ENCODE measurements at regions not wholly inside any gene's neighbourhood (a gene's known extent, or its start where the extent isn't known, plus 50 kb on each side); places are given as distances from the start of the nearest gene placed in this dataset.

DNA sequence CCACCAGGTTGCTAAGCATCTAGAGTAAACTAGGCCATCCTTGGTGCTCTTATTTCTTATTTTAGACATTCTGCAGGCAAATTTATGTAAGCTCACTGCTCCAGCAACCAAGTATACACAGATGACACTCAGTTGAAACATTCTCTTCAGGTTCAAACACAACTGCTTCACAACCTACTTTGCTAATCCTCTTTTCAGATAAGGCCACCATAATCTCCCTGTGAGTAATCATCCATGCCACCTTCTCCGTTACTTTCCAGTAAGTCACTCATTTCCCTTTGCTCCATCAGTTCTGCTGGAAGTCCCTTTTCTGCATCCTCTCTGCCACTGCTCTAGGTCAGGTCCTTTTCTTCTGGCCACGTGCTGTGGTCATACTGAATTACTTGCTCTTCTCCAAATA, 120.2 kb upstream of the WDFY3 start:
- Histone ChIP-seq H3K27ac (ENCODE audit: low read length) (no peak overlapping the region), H3K79me2 (ENCODE audit: low read length) (no peaks in the 10 kb centered on the region), H3F3A (ENCODE audit: insufficient read depth, low read length) (no peaks in the 10 kb centered on the region), H3K9ac (ENCODE audit: low read length) (no peak overlapping the region), H3K36me3 (replicated peaks; ENCODE audit: insufficient read depth, low read length) (no peaks in the 10 kb centered on the region), H4K20me1 (ENCODE audit: insufficient read depth, low read length) (no peaks in the 10 kb centered on the region), H3K9me2 (replicated peaks; ENCODE audit: insufficient read depth, low read length) (no peaks in the 10 kb centered on the region), H3K4me2 (ENCODE audit: low read depth, low read length) (no peak overlapping the region), H3K4me1 (ENCODE audit: low read length) (no peaks in the 10 kb centered on the region), H3K4me3 (ENCODE audit: low read length) (no peak overlapping the region), H3K27me3 (replicated peaks; ENCODE audit: insufficient read depth, low read length) (no peaks in the 10 kb centered on the region), H2AFZ (ENCODE audit: low read length) (no peak overlapping the region), H3K9me3 (replicated peaks; ENCODE audit: insufficient read depth, low read length) (no peaks in the 10 kb centered on the region)
- no peak for TF ChIP-seq EZH2 (optimal IDR thresholded peaks at IDR 0.05; ENCODE audit: low read depth, low read length)
- DNase-seq = no peak

DNA sequence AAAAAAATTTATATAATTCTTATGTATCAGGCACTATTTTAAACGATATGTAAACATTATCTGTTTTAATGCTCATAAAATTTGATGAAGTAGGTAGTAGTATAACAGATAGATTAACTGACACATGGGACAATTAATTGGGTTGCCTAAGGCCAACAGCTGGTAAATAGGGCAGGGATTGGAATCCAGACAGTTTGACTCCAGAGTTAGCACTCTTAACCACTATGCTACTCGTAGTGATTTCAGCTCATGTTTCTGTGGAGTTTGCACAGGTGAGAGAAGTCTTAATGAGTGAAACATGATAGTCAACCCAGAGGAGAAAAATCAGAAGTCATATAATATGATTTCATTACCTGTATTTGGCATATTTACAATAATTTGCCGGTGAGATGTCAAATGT, 126.0 kb upstream of the WDFY3 start:
- DNase-seq = no peak
- H3K79me2 ChIP-seq (ENCODE audit: low read length) = no peaks in the 10 kb centered on the region
- TF ChIP-seq EZH2phosphoT487 (IDR thresholded peaks at IDR 0.05; ENCODE audit: low read length) = no peak
- TF ChIP-seq, protein P1, sequence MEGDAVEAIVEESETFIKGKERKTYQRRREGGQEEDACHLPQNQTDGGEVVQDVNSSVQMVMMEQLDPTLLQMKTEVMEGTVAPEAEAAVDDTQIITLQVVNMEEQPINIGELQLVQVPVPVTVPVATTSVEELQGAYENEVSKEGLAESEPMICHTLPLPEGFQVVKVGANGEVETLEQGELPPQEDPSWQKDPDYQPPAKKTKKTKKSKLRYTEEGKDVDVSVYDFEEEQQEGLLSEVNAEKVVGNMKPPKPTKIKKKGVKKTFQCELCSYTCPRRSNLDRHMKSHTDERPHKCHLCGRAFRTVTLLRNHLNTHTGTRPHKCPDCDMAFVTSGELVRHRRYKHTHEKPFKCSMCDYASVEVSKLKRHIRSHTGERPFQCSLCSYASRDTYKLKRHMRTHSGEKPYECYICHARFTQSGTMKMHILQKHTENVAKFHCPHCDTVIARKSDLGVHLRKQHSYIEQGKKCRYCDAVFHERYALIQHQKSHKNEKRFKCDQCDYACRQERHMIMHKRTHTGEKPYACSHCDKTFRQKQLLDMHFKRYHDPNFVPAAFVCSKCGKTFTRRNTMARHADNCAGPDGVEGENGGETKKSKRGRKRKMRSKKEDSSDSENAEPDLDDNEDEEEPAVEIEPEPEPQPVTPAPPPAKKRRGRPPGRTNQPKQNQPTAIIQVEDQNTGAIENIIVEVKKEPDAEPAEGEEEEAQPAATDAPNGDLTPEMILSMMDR (IDR thresholded peaks at IDR 0.05; ENCODE audit: low read length) = no peak
- no peaks in the 10 kb centered on the region for H3K9me2 ChIP-seq (replicated peaks; ENCODE audit: insufficient read depth, low read length)
- H4K20me1 ChIP-seq (ENCODE audit: insufficient read depth, low read length) = no peaks in the 10 kb centered on the region
- no peaks in the 10 kb centered on the region for H3K9me3 ChIP-seq (replicated peaks; ENCODE audit: insufficient read depth, low read length)
- no peak overlapping the region for H2AFZ ChIP-seq (ENCODE audit: low read length)
- no peak overlapping the region for H3K27ac ChIP-seq (ENCODE audit: low read length)
- no peaks in the 10 kb centered on the region for H3K4me1 ChIP-seq (ENCODE audit: low read length)
- H3K27me3 ChIP-seq (replicated peaks; ENCODE audit: insufficient read depth, low read length) = no peaks in the 10 kb centered on the region
- H3K4me3 ChIP-seq (ENCODE audit: low read length) = no peak overlapping the region
- H3K4me2 ChIP-seq (ENCODE audit: low read depth, low read length) = no peak overlapping the region
- H3F3A ChIP-seq (ENCODE audit: insufficient read depth, low read length) = no peaks in the 10 kb centered on the region
- no peaks in the 10 kb centered on the region for H3K36me3 ChIP-seq (replicated peaks; ENCODE audit: insufficient read depth, low read length)
- H3K9ac ChIP-seq (ENCODE audit: low read length) = no peak overlapping the region

DNA sequence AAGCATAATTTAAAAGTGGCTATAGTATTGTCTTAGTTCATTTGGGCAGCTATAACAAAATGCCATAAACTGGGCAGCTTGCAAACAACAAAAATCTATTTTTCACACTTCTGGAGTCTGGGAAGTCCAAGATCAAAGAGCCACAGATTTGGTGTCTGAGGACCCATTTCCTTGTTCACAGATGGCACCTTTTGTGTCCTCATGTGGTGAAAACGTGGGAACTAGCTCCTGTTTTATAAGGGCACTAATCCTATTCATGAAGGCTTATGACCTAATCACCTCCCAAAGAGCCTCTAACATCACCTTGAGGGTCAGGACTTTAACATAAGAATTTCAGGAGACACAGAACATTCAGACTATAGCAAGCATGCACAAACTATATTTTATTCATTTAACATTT, 126.5 kb upstream of the WDFY3 start:
- Histone ChIP-seq H3K4me1 (ENCODE audit: low read length) (no peaks in the 10 kb centered on the region), H3K27ac (ENCODE audit: low read length) (no peak overlapping the region), H3F3A (ENCODE audit: insufficient read depth, low read length) (no peaks in the 10 kb centered on the region), H2AFZ (ENCODE audit: low read length) (no peak overlapping the region), H3K9me3 (replicated peaks; ENCODE audit: insufficient read depth, low read length) (no peaks in the 10 kb centered on the region), H3K9ac (ENCODE audit: low read length) (no peak overlapping the region), H3K4me2 (ENCODE audit: low read depth, low read length) (no peak overlapping the region), H3K36me3 (replicated peaks; ENCODE audit: insufficient read depth, low read length) (no peaks in the 10 kb centered on the region), H4K20me1 (ENCODE audit: insufficient read depth, low read length) (no peaks in the 10 kb centered on the region), H3K9me2 (replicated peaks; ENCODE audit: insufficient read depth, low read length) (no peaks in the 10 kb centered on the region), H3K27me3 (replicated peaks; ENCODE audit: insufficient read depth, low read length) (no peaks in the 10 kb centered on the region), H3K4me3 (ENCODE audit: low read length) (no peak overlapping the region), H3K79me2 (ENCODE audit: low read length) (no peaks in the 10 kb centered on the region)
- DNase-seq = no peak
- TF ChIP-seq EZH2 (optimal IDR thresholded peaks at IDR 0.05; ENCODE audit: low read depth, low read length) (no peak), EZH2phosphoT487 (IDR thresholded peaks at IDR 0.05; ENCODE audit: low read length) (no peak)
- TF ChIP-seq, protein P1 (IDR thresholded peaks at IDR 0.05; ENCODE audit: low read length) = no peak

DNA sequence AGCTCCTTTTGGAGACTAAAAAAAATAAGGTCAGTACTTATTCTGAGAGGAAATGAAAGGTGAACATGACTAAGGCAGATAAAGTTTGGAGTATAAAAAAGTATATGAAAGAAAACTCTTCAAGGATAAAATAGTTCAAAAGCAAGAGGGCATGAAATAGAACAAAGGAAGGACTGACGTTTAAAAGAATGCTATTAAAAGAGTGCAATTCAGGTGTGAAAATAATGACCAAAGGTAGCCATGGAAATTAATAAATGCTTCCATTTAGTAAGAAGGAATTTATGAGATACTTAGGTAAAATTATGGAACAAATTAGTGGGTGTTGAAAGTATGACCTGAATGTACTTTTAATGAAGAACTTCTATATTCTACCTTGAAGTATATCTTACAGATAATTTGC, 128.2 kb upstream of the WDFY3 start:
- no peaks in the 10 kb centered on the region for H3K36me3 ChIP-seq (replicated peaks; ENCODE audit: insufficient read depth, low read length)
- H3K9ac ChIP-seq (ENCODE audit: low read length) = no peak overlapping the region
- TF ChIP-seq, protein P1 (IDR thresholded peaks at IDR 0.05; ENCODE audit: low read length) = no peak
- TF ChIP-seq EZH2 (optimal IDR thresholded peaks at IDR 0.05; ENCODE audit: low read depth, low read length) (no peak), EZH2phosphoT487 (IDR thresholded peaks at IDR 0.05; ENCODE audit: low read length) (no peak)
- no peaks in the 10 kb centered on the region for H3K9me2 ChIP-seq (replicated peaks; ENCODE audit: insufficient read depth, low read length)
- no peaks in the 10 kb centered on the region for H3K27me3 ChIP-seq (replicated peaks; ENCODE audit: insufficient read depth, low read length)
- no peaks in the 10 kb centered on the region for H4K20me1 ChIP-seq (ENCODE audit: insufficient read depth, low read length)
- H3K4me3 ChIP-seq (ENCODE audit: low read length) = no peak overlapping the region
- no peaks in the 10 kb centered on the region for H3F3A ChIP-seq (ENCODE audit: insufficient read depth, low read length)
- DNase-seq = no peak
- no peaks in the 10 kb centered on the region for H3K4me1 ChIP-seq (ENCODE audit: low read length)
- H3K79me2 ChIP-seq (ENCODE audit: low read length) = no peaks in the 10 kb centered on the region
- no peak overlapping the region for H2AFZ ChIP-seq (ENCODE audit: low read length)
- H3K4me2 ChIP-seq (ENCODE audit: low read depth, low read length) = no peak overlapping the region
- H3K27ac ChIP-seq (ENCODE audit: low read length) = no peak overlapping the region
- no peaks in the 10 kb centered on the region for H3K9me3 ChIP-seq (replicated peaks; ENCODE audit: insufficient read depth, low read length)
